Body of pancreas (tissue), 4 donors: ENCODE measurements at regions not wholly inside any gene's neighbourhood (a gene's known extent, or its start where the extent isn't known, plus 50 kb on each side); places are given as distances from the start of the nearest gene placed in this dataset.

Experiments
- CTCF ChIP-seq, 7 experiments: fragments of 450-650 bp in 4 of 7; fragments of 200-600 bp in 3 of 7; sonication (generic) in 3 of 7; IDR thresholded peaks; one replicate each; pipeline ENCODE4 v1.5.1; 2016 to 2019; ENCODE audit warnings: antibody characterized with exemption in 7 of 7
- POLR2A ChIP-seq, 3 donors: fragments of 450-650 bp; IDR thresholded peaks; one replicate each; pipeline ENCODE4 v1.6.1; 2016; ENCODE audit warnings: antibody characterized with exemption in 3 of 3, mild to moderate bottlenecking in 2 of 3

- no peak for TF ChIP-seq POLR2A (IDR thresholded peaks at IDR 0.05)
- TF ChIP-seq CTCF (IDR thresholded peaks at IDR 0.05): no peak
Observed at GRCh38 chr5:162762119-162762518, 675.3 kb upstream of the CCNG1 start.
